ENCODE measurements at regions not wholly inside any gene's neighbourhood (a gene's known extent, or its start where the extent isn't known, plus 50 kb on each side); places are given as distances from the start of the nearest gene placed in this dataset.
"Not testable (repeated sequence)": the region's sequence is repeated elsewhere in the genome, so short reads cannot be mapped to it uniquely, and the experiment has no call there.

DNA sequence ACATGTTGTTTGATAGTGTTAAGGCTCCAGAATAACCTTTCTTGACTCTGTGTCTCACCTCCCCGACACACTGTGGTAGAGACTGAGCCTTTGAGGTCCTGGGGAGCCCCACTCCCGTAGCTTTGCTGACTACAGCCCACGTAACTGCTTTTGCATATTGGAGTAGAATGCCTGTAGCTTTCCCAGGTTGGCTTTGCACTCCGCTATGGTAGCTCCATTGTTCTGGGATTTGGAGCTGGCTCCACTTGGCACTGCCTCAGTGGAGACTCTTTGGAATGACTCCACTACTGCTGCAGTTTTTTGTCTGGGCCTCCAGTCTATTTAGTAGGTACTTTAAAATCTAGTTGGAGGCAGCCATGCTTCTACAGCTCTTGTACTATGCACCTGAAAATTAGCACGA lies 56.2 kb upstream of the ANXA1 start:
- no peak for DNase-seq

DNA sequence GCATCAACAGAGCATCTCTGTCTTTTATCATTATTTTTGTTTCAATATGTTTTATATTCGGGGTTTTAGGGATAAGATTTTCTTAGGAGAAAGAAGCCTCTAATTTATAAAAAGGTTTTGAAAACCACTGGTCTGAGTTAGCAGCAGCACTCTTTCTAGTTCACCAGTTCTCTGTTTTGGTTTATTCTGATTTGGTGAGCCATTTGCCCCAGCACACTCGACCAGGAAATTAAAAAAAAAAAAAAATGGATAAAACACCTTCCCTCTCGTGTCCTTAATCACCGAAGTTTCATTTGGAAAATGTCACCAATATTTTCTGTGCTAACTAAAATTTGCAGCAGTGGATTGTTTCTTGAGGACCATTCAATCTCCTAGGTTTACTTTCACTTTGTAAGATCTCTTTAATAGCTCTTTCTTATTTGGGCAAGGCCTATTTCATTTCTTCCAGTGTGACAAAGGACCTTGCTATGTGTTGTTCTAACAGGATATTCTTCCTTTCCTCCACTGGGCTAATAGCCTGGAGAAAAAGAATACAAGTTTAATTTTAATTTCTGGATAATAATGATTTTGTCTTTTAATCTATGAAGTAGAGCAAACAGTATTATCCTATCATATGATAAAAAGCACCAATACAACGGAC lies 57.8 kb upstream of the ANXA1 start:
- DNase-seq: peak; percentile 11

DNA sequence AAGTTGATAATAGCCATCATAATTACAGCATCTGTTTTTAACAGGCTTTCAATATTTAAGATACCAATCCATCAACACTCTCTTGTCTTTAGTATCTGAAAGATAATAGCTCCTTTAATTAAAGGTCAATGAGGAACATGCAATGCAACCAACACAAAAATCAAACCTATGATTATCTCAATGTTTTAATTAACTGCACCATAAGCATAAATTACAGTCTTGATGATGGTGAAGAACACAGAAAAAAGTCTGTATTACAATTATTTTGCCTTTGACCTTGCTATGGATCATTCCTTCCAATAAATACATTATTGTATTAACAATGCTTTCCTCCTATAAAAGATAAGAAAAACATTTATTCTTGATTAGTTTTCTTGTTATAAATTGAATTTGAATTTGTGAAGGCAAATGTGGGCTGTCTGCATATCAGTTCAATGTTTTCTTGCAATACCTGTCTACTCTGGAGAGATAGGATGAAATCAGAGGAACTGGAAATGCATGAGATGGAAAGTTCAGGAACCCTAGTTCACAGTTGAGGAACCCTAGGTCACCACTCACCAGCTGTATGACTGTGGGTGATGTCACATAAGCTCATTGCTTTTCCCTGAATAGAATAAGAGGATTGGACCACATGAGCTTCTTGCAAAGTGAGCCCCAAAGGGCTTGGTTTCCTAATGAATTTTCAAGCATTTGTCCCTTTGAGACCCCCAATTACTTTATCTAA lies 58.5 kb upstream of the ANXA1 start:
- DNase-seq: no peak

GRCh38 chr9:73091909-73092308 lies 59.8 kb upstream of the ANXA1 start:
- no peak for DNase-seq

GRCh38 chr9:73090214-73090613 lies 61.5 kb upstream of the ANXA1 start:
- no peak for DNase-seq

DNA sequence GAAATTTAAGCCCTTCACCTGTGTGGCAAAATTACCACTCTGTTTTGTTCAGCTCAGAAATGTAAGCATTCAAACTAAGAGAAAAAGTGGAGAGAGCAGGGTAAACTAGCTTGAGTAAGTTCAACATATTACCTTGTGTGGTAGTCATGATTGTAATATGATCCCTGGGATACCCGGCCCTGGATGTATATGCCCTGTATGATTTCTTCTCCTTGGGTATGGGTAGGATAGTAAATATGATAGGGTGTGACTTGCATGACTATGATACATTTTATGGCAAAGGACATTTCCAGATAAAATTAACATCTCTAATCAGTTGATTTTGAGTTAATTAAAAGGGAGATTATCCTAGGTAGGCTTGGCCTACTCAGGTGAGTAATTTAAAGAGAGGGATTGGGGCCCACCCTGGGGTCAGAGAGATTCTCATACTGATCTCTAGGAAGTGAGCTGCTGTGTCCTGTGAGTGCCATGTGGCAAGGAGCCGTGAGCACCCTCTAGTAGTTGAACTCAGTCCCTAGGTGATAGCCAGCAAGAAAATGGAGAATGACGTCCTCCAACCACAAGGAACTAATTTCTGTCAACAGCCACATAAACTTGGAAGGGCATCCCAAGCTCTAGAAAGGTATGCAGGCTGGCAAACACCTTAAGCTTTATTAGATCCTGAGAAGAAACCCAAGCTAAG lies 62.2 kb upstream of the ANXA1 start:
- no peak for DNase-seq

GRCh38 chr9:73087876-73088275 lies 63.8 kb upstream of the ANXA1 start:
- not testable (repeated sequence) for DNase-seq

DNA sequence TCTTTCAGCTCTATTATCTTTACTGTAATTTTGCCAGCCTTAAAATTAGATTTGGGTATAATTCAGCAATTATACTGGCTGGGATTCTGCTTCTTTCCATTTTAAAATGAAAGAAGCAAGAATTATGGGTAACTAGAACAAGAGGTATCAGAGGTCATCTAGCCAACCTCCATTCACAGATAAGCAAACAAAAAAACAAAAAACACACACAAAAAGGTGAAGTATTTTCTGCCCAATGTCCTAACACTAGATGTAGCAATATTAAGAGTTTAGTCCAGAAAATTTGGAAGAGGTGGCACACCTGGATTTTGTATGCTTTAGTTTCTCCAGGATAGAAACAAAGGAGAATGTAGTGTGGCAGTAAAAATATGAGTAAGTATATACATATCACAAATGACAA lies 68.1 kb upstream of the ANXA1 start:
- DNase-seq: no peak

DNA sequence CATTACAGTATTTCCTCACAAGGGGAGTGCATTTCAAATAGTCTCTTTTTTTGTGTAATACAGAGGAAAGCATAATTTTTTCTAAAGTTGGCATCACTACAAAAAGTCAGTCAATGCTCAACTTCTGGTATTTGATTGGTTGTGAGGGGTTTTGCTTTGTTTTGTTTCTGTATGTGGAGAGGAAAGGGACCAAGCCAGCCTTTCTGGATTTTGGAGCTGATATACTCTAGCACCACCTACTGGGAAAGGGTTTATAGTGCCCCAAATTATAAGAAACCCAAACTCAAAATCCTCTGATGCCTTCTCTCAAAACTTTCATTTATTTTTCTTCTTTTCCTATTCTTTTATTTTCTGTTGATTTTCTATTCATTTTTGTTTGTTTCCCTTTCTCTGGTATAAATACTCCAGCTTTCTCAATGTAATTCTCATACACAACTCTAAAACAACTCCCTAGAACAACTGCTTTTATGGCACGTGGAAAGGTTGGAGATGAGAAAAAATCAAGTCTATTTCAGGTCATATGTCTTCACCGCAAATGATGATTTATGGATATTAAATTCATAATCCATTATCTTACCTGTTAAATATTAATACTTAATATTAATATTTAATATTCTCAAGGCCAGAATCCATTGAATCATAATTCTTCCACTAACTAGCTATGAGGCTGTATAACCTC lies 69.5 kb upstream of the ANXA1 start:
- peak; percentile 49 for DNase-seq

DNA sequence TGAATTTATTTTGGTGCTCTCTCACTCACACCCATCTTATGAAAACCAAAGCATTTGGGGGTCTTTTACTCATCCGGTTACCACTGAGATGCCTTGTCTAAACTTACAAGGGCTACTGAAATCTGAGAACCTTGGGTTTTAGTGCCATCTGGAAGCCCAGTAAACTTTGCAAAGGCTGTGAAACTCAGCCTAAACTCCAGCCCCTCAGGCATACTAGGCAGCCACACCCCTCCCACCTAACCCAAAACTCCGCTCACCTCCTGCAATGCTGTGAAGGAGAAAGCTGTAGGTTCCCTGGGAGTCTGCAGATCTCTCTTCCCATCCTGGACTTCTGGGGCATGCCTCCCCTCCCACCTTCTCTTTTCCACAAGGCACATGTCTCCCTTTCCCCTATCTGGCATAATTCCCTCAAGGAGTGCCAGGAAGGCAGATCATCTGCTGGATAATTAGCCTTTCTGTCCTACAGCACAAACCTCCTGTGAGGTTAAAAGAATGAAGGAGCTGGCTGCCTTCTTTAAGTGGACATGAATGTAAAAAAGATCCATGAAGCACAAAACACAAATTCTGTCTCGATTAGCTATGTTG lies 71.5 kb upstream of the ANXA1 start:
- DNase-seq: no peak

DNA sequence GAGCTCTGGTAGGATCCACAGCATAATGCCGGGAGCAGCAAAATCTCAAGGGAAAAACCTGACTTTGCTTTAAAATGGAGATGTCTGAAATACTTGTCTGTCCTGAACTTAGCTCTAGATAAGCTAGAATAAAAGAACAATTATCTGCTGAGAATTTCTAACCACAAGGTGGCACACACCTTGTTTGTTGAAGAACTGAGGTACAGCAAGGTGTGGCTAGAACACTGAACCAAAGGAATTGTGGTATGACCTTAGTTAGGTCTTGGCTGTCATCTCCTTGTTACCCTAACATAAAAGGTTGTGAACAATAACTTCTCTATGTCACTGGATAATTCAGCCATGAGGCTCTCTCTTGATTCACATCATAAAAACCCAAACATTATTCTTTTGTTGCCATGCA lies 72.3 kb upstream of the ANXA1 start:
- DNase-seq: no peak

GRCh38 chr9:73077625-73078030 lies 74.0 kb upstream of the ANXA1 start:
- no peak for DNase-seq

- no peak for DNase-seq
Measured at GRCh38 chr9:73076970-73077369, 74.7 kb upstream of the ANXA1 start.

GRCh38 chr9:73074176-73074708 lies 77.4 kb upstream of the ANXA1 start:
- no peak for DNase-seq

- no peak for DNase-seq
Measured at GRCh38 chr9:73073337-73074175, 78.1 kb upstream of the ANXA1 start.

- DNase-seq: no peak
Measured at GRCh38 chr9:73067074-73067473, 84.6 kb upstream of the ANXA1 start.

DNA sequence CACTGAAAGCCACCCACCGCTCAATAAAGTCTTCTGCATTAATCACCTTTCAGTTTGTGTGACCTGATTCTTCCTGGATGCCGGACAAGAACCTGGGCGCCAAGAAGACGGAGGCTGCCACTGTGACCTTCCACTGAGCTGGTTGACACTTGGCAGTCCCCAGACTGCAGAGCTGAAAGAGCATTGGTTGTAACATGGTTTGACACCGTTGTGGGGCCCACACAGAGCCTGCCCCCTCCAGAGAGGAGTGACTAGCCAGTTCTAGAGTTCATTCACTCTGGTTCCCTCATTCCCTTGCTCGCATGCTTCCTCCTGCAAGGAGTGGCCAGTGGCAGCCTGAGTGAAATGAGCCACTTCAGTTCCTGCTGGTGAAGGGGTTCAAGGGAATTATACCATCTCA lies 86.2 kb upstream of the ANXA1 start:
- no peak for DNase-seq

DNA sequence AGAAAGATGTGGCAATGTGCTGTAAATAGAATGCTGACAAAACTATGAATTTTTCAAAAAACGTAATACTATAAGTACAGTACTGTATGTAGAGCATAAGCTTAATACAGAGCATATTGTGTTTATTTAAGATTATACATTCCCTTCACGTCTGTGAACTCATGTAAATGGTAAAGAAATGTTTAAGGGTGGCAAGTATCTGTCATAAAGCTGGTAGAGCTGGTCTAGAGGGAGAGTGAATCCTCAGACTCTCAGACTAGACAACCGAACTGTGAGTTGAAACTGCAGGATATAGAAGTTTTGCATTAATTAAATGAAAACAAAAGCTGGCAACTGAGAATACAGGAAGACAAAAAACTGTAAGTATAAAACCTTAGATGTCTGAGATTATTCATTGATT lies 87.3 kb upstream of the ANXA1 start:
- DNase-seq: no peak

- DNase-seq: no peak
Measured at GRCh38 chr9:73061146-73061545, 90.5 kb upstream of the ANXA1 start.

DNA sequence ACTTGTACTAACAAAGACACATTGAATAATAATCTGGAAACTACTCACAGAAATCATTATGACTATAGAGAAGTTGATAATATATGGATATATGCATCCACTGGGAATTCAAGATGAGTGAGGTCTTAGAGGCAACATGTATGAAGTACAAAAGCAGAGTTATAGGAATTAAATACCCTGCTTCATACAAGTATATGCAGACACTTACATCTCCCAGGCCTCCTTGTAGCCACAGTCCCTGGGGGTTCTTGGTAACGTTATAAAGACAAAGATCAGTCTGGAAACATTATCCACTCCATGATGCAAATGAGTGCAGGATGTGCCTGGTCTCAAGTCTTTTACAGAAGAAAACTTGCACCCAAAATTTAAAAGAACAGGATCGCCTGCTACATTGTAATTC lies 92.4 kb upstream of the ANXA1 start:
- DNase-seq: no peak

DNA sequence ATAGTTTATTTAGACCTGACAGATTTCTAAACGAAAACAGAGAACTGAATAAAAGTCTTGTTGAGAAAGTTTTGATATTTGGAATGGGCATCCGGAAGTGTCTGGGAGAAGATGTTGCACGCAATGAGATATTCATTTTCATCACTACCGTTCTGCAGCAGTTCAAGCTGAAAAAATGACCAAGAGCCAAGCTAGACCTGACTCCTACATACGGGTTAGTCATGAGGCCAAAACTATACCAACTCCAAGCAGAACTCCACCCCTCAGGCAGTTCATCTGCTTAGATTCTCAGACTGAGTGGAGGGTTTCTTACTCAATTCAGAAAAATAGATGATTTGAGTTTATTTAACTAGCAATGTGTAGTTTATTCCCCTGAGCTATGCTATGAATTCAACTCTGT lies 95.4 kb upstream of the ANXA1 start:
- DNase-seq: no peak

DNA sequence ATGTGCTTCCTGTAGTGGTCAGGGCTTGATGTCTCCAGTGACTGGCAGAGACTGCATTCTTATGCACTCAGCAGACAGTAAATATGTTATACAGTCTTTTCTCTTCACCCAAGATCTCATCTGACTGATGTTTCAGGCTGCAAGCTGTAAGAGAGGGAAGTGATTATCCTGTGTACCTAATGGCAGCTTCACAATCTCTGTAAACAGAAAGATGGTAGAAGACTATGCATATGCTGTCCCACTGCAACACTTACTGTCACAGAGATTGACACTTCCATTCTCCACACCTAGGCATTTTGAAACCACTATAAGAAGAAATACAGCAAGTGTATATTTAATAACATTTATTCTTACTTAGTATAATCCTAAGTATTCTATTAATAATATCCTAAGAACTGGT lies 97.6 kb upstream of the ANXA1 start:
- no peak for DNase-seq
